Naive thymus-derived CD4-positive, alpha-beta T cell (primary cell): ENCODE measurements at regions not wholly inside any gene's neighbourhood (a gene's known extent, or its start where the extent isn't known, plus 50 kb on each side); places are given as distances from the start of the nearest gene placed in this dataset.

ENCODE experiments used
- ATAC-seq: fragments of 150-1000 bp; cut with Tn5 transposase; 2 replicates; pipeline ENCODE4 v1.10.0; 2021; ENCODE audit warnings: mild to moderate bottlenecking, moderate library complexity
- CTCF ChIA-PET: fragments of 350-600 bp; sonication (Branson Sonifier 250); formaldehyde crosslinking; loops from one replicate; lab custom pipeline; 2021; ENCODE audit warnings: antibody characterized with exemption; lab: Charles Lee
- POLR2A ChIA-PET: fragments of 350-600 bp; sonication (Branson Sonifier 250); formaldehyde crosslinking; loops from one replicate; lab custom pipeline; 2021; ENCODE audit warnings: antibody characterized with exemption, inconsistent platforms; lab: Charles Lee
- DNase-seq, 9 donors: peaks; one replicate each; pipeline versions ENCODE4 v3.0.0 to v3.0.0-alpha.2; 2020 to 2022; ENCODE audit warnings: mixed read lengths in 1 of 9
- H3K27ac ChIP-seq: one replicate; pipeline ENCODE4 v1.7.0; 2013; ENCODE audit warnings: mild to moderate bottlenecking, low read depth, low read length, moderate library complexity
- H3K27me3 ChIP-seq, 2 donors: one replicate each; pipeline ENCODE4 v1.7.0; 2013; ENCODE audit warnings: low read length in 2 of 2, mild to moderate bottlenecking in 2 of 2, moderate library complexity in 2 of 2; ENCODE audit not compliant: control insufficient read depth in 2 of 2, insufficient read depth in 2 of 2
- H3K36me3 ChIP-seq, 3 experiments: 1 replicate in 2 of 3; 2 replicates in 1 of 3; pipeline ENCODE4 v1.7.0; 2013; ENCODE audit warnings: low read length in 3 of 3, mild to moderate bottlenecking in 3 of 3, moderate library complexity in 1 of 3; ENCODE audit not compliant: insufficient read depth in 3 of 3, control insufficient read depth in 2 of 3
- H3K4me1 ChIP-seq, 2 donors: one replicate each; pipeline ENCODE4 v1.7.0; 2013; ENCODE audit warnings: low read length in 2 of 2, mild to moderate bottlenecking in 2 of 2, moderate library complexity in 1 of 2; ENCODE audit not compliant: control insufficient read depth in 2 of 2, insufficient read depth in 2 of 2
- H3K4me3 ChIP-seq: 2 replicates; pipeline ENCODE4 v1.7.0; 2013; ENCODE audit warnings: mild to moderate bottlenecking, low read length
- H3K9me3 ChIP-seq, 3 experiments: 1 replicate in 2 of 3; 2 replicates in 1 of 3; pipeline ENCODE4 v1.7.0; 2013; ENCODE audit warnings: low read length in 3 of 3; ENCODE audit not compliant: control insufficient read depth in 2 of 3
- H3K27ac Mint-ChIP-seq, 9 donors: one replicate each; pipeline ENCODE4 v1.8.0; 2020 to 2022; ENCODE audit warnings: mixed read lengths in 9 of 9, mild to moderate bottlenecking in 8 of 9, moderate library complexity in 5 of 9, inconsistent platforms in 2 of 9
- H3K27me3 Mint-ChIP-seq, 5 donors: one replicate each; pipeline ENCODE4 v1.8.0; 2021 to 2022; ENCODE audit warnings: mixed read lengths in 5 of 5, mild to moderate bottlenecking in 1 of 5
- H3K36me3 Mint-ChIP-seq, 5 donors: one replicate each; pipeline ENCODE4 v1.8.0; 2020 to 2022; ENCODE audit warnings: mixed read lengths in 5 of 5, mild to moderate bottlenecking in 3 of 5, inconsistent platforms in 1 of 5
- H3K4me1 Mint-ChIP-seq, 7 donors: one replicate each; pipeline ENCODE4 v1.8.0; 2020 to 2022; ENCODE audit warnings: mixed read lengths in 7 of 7, mild to moderate bottlenecking in 3 of 7, inconsistent platforms in 1 of 7
- H3K4me3 Mint-ChIP-seq, 10 donors: one replicate each; pipeline ENCODE4 v1.8.0; 2020 to 2022; ENCODE audit warnings: mild to moderate bottlenecking in 10 of 10, mixed read lengths in 10 of 10, moderate library complexity in 6 of 10, inconsistent platforms in 2 of 10
- H3K9me3 Mint-ChIP-seq, 11 donors: one replicate each; pipeline ENCODE4 v1.8.0; 2020 to 2022; ENCODE audit warnings: mixed read lengths in 11 of 11, mild to moderate bottlenecking in 4 of 11, inconsistent platforms in 1 of 11, moderate library complexity in 1 of 11
- intact Hi-C, 2 donors: fragments of 100-400 bp; cut with micrococcal nuclease; formaldehyde crosslinking; loops; one replicate each; pipeline ENCODE4 v1.15.1; 2023

GRCh38 chr1:90104941-90105538 lies 110.1 kb downstream of the ZNF326 start:
- no peaks in the 10 kb centered on the region for H3K36me3 ChIP-seq
- H3K27me3 Mint-ChIP-seq: peaks cover 6 to 31% (median 22%) of the 10 kb centered on the region in 5 donors
- no peak overlapping the region for H3K27ac Mint-ChIP-seq
- intact Hi-C loops: no loop called here
- no peaks in the 10 kb centered on the region for H3K9me3 ChIP-seq
- no peak overlapping the region for H3K4me3 ChIP-seq
- H3K27ac ChIP-seq: no peak overlapping the region
- no peaks in the 10 kb centered on the region for H3K36me3 Mint-ChIP-seq
- H3K4me1 Mint-ChIP-seq: no peaks in the 10 kb centered on the region
- ATAC-seq: no peak
- H3K4me3 Mint-ChIP-seq: no peak overlapping the region
- H3K4me1 ChIP-seq: no peaks in the 10 kb centered on the region
- ChIA-PET POLR2A (no interaction called here), CTCF (no interaction called here)
- H3K27me3 ChIP-seq: no peaks in the 10 kb centered on the region
- peaks cover 0 to 2% (median 0%) of the 10 kb centered on the region in 11 donors for H3K9me3 Mint-ChIP-seq
- DNase-seq: no peak

GRCh38 chr1:90100566-90100965 lies 105.7 kb downstream of the ZNF326 start:
- H3K36me3 Mint-ChIP-seq: no peaks in the 10 kb centered on the region
- no peak for ATAC-seq
- H3K4me1 ChIP-seq: no peaks in the 10 kb centered on the region
- CTCF ChIA-PET: interaction anchor here (0.6 kb wide), 1 partner anchor 11 kb away, joined by 3 read pairs; no protein-coding TSS in a partner anchor
- no peak for DNase-seq
- POLR2A ChIA-PET: no interaction called here
- H3K9me3 Mint-ChIP-seq: peaks cover 0 to 8% (median 0%) of the 10 kb centered on the region in 11 donors
- no peaks in the 10 kb centered on the region for H3K27me3 ChIP-seq
- no peak overlapping the region for H3K4me3 ChIP-seq
- no peaks in the 10 kb centered on the region for H3K9me3 ChIP-seq
- no peak overlapping the region for H3K4me3 Mint-ChIP-seq
- peaks cover 0 to 14% (median 2%) of the 10 kb centered on the region in 5 donors for H3K27me3 Mint-ChIP-seq
- intact Hi-C loops: no loop called here
- no peak overlapping the region for H3K27ac Mint-ChIP-seq
- no peaks in the 10 kb centered on the region for H3K4me1 Mint-ChIP-seq
- H3K27ac ChIP-seq: no peak overlapping the region
- H3K36me3 ChIP-seq: no peaks in the 10 kb centered on the region

GRCh38 chr1:90092441-90092840 lies 97.5 kb downstream of the ZNF326 start:
- Histone ChIP-seq H3K36me3 (no peaks in the 10 kb centered on the region), H3K27me3 (no peaks in the 10 kb centered on the region), H3K4me3 (no peak overlapping the region), H3K9me3 (no peaks in the 10 kb centered on the region), H3K4me1 (no peaks in the 10 kb centered on the region), H3K27ac (no peak overlapping the region)
- no peaks in the 10 kb centered on the region for H3K36me3 Mint-ChIP-seq
- H3K4me3 Mint-ChIP-seq: no peak overlapping the region
- no peak for DNase-seq
- ChIA-PET POLR2A (no interaction called here), CTCF (no interaction called here)
- peaks cover 0 to 13% (median 0%) of the 10 kb centered on the region in 11 donors for H3K9me3 Mint-ChIP-seq
- peaks cover 4 to 56% (median 45%) of the 10 kb centered on the region in 5 donors for H3K27me3 Mint-ChIP-seq
- H3K27ac Mint-ChIP-seq: no peak overlapping the region
- ATAC-seq: no peak
- H3K4me1 Mint-ChIP-seq: no peaks in the 10 kb centered on the region
- intact Hi-C loops: no loop called here
